Epithelial cell of esophagus (primary cell): ENCODE measurements at regions not wholly inside any gene's neighbourhood (a gene's known extent, or its start where the extent isn't known, plus 50 kb on each side); places are given as distances from the start of the nearest gene placed in this dataset.

Experiments
- DNase-seq: peaks from one replicate; pipeline ENCODE4 v3.0.0; 2010; ENCODE audit warnings: low read depth
- H3K4me3 ChIP-seq: 2 replicates; pipeline ENCODE4 v1.5.1; 2011; ENCODE audit warnings: mild to moderate bottlenecking, low read length, control low read depth
- TF ChIP-seq, protein P1 (sequence below): IDR thresholded peaks from 2 replicates; pipeline ENCODE4 v1.5.1; 2011; ENCODE audit warnings: low read depth, mild to moderate bottlenecking, low read length, control low read depth, inconsistent platforms; ENCODE audit not compliant: insufficient read depth; ENCODE audit errors: missing control alignments

DNA sequence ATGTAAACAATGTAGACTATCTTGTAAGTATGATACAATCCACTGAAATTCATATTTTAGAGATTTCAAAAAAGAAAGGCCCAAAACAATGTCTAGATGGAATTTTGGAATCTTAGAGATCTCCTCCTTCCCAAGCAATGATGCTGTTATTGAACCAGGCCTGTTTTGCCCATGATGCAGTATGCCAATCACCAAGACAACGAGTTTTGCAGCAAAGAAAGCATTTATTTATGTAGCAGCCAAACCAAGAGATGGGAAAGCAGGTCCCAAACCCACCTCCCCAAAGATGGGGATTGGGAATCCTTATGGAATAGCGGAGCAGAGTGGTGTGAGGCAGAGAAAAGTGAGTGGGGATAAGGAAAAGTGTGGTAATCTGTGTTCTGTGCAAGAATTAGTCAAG lies 197.8 kb upstream of the NT5E start:
- TF ChIP-seq, protein P1, sequence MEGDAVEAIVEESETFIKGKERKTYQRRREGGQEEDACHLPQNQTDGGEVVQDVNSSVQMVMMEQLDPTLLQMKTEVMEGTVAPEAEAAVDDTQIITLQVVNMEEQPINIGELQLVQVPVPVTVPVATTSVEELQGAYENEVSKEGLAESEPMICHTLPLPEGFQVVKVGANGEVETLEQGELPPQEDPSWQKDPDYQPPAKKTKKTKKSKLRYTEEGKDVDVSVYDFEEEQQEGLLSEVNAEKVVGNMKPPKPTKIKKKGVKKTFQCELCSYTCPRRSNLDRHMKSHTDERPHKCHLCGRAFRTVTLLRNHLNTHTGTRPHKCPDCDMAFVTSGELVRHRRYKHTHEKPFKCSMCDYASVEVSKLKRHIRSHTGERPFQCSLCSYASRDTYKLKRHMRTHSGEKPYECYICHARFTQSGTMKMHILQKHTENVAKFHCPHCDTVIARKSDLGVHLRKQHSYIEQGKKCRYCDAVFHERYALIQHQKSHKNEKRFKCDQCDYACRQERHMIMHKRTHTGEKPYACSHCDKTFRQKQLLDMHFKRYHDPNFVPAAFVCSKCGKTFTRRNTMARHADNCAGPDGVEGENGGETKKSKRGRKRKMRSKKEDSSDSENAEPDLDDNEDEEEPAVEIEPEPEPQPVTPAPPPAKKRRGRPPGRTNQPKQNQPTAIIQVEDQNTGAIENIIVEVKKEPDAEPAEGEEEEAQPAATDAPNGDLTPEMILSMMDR: no peak
- no peak overlapping the region for H3K4me3 ChIP-seq
- DNase-seq: no peak

DNA sequence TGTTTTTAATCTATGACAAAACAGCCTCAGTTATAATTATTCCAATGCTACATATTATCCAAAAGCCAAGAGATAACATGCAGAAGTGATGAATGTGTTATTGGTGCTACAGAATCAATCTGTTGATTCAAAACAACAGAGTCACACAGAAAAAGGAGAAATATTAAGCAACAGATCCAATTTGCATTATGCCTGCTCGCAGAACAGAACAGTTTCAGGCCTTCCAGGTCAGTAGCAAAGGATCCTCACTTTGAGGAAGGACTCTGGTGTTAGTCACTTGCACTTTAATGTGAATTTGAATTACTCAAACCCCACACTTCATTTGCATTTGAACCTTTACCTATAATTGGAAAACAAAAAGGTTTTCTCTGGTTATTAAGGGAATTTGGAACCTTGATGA lies 198.6 kb upstream of the NT5E start:
- TF ChIP-seq, protein P1: no peak
- H3K4me3 ChIP-seq: no peak overlapping the region
- DNase-seq: no peak

DNA sequence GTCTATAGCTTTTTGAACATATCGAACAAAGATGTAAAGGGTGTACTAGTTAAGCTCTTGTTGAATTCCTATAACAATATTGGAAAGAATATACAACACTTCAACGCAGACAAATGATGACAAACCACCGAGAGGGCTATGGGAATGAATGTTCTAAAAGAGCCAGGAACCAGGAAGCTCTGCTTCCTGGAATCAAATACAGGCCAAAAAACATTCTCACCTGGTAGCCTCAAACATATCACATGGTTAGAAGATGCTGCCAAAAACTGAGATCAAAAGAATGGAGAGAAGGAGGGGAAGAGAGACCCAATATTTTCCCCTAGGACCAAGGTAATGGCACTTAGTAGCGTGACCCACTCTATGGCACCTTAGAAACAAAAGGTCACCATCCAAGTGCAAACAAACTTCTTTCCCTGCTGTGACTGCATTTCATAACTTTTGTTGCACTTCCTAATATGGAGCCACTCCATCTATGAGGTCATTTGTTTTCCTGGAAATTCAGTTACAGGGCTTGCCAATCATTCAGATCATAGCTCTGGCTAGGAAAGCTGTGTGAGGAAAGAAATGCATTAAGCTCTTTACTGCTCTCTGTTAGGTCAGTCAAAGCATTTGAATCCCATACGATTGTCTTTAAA lies 199.2 kb upstream of the NT5E start:
- DNase-seq: peak; percentile 9
- H3K4me3 ChIP-seq: no peak overlapping the region
- TF ChIP-seq, protein P1: no peak

DNA sequence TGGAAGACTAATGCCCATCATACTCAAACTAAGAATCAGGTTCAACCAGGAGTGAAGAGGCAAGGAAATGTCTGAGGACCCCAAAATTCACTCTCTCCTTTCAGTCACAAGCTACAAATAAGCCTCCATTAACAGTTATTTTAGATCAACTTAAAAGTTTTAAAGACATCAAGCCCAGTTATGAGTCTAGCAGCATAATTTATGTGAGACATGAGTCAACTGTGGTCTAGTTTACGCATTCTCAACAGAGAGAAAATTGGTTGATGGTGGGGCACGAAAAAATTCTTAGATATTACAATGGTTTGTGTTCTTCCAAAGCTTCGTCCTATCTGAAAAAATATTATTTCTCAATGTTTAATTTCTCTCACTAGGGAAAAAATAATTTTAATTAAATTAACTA lies 204.9 kb upstream of the NT5E start:
- DNase-seq: no peak
- TF ChIP-seq, protein P1: no peak
- H3K4me3 ChIP-seq: no peak overlapping the region

DNA sequence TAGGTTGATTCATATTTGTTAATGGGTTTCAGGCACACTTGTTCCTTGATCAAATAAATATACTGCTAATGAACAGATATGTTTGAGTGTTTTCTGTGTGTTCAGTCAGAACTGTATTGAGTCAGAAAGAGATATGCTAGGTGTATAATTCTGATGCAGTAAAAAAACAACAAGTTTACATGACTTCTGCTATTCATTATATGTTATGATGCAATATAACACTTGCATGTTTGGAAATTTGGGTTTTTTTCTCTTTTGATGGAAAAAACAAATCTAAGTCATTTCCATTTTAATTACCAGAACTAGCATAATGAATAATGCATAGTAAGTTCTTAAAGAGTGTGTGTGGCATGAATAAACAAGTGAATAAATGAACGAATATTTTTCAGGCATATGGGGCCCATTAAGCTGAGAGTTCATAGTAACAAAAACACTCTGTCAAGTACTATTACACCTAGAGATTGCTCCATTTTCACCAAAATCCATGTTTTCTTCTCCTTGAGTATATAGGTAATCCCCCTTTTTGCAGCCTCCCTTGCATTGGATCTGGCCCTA lies 208.3 kb upstream of the NT5E start:
- no peak for DNase-seq
- TF ChIP-seq, protein P1: no peak
- H3K4me3 ChIP-seq: no peak overlapping the region

DNA sequence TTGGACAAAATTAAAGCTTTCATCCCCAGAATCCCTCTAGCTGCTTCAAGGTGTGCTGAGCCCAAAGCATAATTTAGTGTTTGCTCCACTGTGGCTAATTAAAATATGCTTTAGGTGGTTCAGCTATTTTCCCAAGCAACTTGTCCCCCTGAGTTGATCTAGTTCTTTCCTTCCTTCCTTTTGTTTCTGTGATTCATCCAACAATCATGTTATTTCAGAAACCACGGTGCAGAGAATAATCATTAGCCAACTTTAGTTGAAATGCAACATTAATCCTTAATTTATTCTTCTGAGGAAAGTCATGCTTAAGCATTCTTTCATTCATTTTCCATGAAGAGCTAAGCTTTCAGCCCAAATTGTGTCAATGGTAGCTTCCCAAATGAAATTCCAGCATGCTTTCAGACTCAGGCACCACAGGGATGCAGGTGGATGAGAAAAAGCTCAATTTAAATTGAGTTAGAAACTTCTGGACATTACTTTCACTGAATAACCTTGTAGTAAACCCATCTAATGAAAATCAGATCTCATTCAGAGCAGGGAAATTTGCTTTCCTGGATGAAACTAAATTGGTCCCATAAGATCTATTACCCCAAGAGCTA lies 209.0 kb upstream of the NT5E start:
- no peak for DNase-seq
- TF ChIP-seq, protein P1: no peak
- no peak overlapping the region for H3K4me3 ChIP-seq
